T-cell (primary cell): ENCODE measurements at regions not wholly inside any gene's neighbourhood (a gene's known extent, or its start where the extent isn't known, plus 50 kb on each side); places are given as distances from the start of the nearest gene placed in this dataset.

Experiments
- ATAC-seq, 4 experiments: fragments of 200-7000 bp in 3 of 4; fragments of 150-1000 bp in 1 of 4; cut with Tn5 transposase; replicated peaks in 1 of 4; 1 replicate in 3 of 4; 2 replicates in 1 of 4; pipeline ENCODE4 v1.10.0; 2021; ENCODE audit warnings: moderate library complexity in 3 of 4, mild to moderate bottlenecking in 2 of 4, moderate number of reproducible peaks in 1 of 4
- CTCF ChIA-PET, 2 donors: fragments of 300-600 bp; sonication (Branson Sonifier 250); formaldehyde crosslinking; loops; one replicate each; lab custom pipeline; 2022; ENCODE audit warnings: antibody characterized with exemption in 2 of 2; lab: Charles Lee
- POLR2A ChIA-PET, 2 donors: fragments of 300-600 bp; sonication (Branson Sonifier 250); formaldehyde crosslinking; loops; one replicate each; lab custom pipeline; 2022; ENCODE audit warnings: antibody characterized with exemption in 2 of 2; lab: Charles Lee
- DNase-seq, 35 experiments: peaks; one replicate each; pipeline versions ENCODE4 v3.0.0 to v3.0.0-alpha.2; 2013 to 2023
- H3K27ac ChIP-seq: one replicate; pipeline ENCODE4 v1.5.1; 2013; ENCODE audit warnings: low read length
- H3K27me3 ChIP-seq, 2 experiments: replicated peaks in 1 of 2; 1 replicate in 1 of 2; 2 replicates in 1 of 2; pipeline versions ENCODE4 v1.6.1 to v1.7.0; 2013; ENCODE audit warnings: low read length in 1 of 2, mixed read lengths in 1 of 2; ENCODE audit not compliant: control insufficient read depth in 2 of 2, insufficient read depth in 2 of 2; ENCODE audit errors: extremely low read depth in 1 of 2
- H3K36me3 ChIP-seq, 2 donors: 1 replicate in 1 of 2; 2 replicates in 1 of 2; pipeline versions ENCODE4 v1.6.1 to v1.7.0; 2013; ENCODE audit warnings: low read length in 1 of 2; ENCODE audit not compliant: control insufficient read depth in 2 of 2, insufficient read depth in 1 of 2; ENCODE audit errors: extremely low read depth in 1 of 2
- H3K4me1 ChIP-seq, 2 experiments: 1 replicate in 1 of 2; 2 replicates in 1 of 2; pipeline versions ENCODE4 v1.6.1 to v1.7.0; 2013; ENCODE audit warnings: low read length in 2 of 2, mixed read lengths in 1 of 2; ENCODE audit not compliant: insufficient read depth in 2 of 2, control insufficient read depth in 1 of 2; ENCODE audit errors: extremely low read depth in 1 of 2
- H3K4me3 ChIP-seq, 2 donors: 1 replicate in 1 of 2; 2 replicates in 1 of 2; pipeline versions ENCODE4 v1.5.1 to v1.7.0; 2013; ENCODE audit warnings: mild to moderate bottlenecking in 2 of 2, low read length in 1 of 2, moderate library complexity in 1 of 2; ENCODE audit not compliant: control insufficient read depth in 1 of 2; ENCODE audit errors: extremely low read depth in 1 of 2
- H3K9me3 ChIP-seq: 2 replicates; pipeline ENCODE4 v1.7.0; 2013
- H3K27ac Mint-ChIP-seq, 2 donors: one replicate each; pipeline ENCODE4 v1.8.0; 2020 to 2021; ENCODE audit warnings: mild to moderate bottlenecking in 2 of 2, mixed read lengths in 2 of 2
- H3K27me3 Mint-ChIP-seq, 2 donors: one replicate each; pipeline ENCODE4 v1.8.0; 2021 to 2022; ENCODE audit warnings: mixed read lengths in 2 of 2
- H3K36me3 Mint-ChIP-seq: one replicate; pipeline ENCODE4 v1.8.0; 2021; ENCODE audit warnings: mixed read lengths
- H3K4me1 Mint-ChIP-seq, 3 donors: one replicate each; pipeline ENCODE4 v1.8.0; 2020 to 2022; ENCODE audit warnings: mixed read lengths in 3 of 3, mild to moderate bottlenecking in 1 of 3
- H3K4me3 Mint-ChIP-seq, 3 donors: one replicate each; pipeline ENCODE4 v1.8.0; 2020 to 2022; ENCODE audit warnings: mild to moderate bottlenecking in 3 of 3, mixed read lengths in 3 of 3, moderate library complexity in 3 of 3
- H3K9me3 Mint-ChIP-seq, 3 donors: one replicate each; pipeline ENCODE4 v1.8.0; 2020 to 2022; ENCODE audit warnings: mixed read lengths in 3 of 3
- whole genome bisulfite sequencing: methylation state at CpG from one replicate; pipeline ENCODE4 v1.1.5; 2013; ENCODE audit warnings: missing lambda C conversion rate; ENCODE audit not compliant: insufficient coverage; 5-methylcytosine and 5-hydroxymethylcytosine counted together

DNA sequence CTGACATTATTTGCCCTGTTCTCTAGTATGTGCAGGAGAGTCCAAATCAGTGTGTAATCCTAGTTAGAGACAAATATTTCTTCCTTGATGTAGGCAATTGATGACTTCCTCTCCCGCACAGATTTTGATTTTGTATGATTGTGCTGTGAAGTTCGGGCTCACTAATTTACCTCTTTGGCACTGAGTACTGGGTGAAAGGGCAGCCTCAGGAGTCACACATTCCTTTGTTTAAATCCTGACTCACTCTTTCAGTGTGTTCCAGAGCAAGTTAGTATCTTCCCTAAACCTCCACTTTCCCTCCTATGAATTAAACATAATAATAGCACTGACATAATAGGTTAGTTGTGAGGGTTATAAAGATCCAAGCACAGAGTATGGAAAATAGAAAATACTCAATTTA lies 269.7 kb downstream of the ISL1 start:
- no peak for ATAC-seq
- Histone ChIP-seq H3K36me3 (no peaks in the 10 kb centered on the region), H3K27ac (no peak overlapping the region), H3K9me3 (no peaks in the 10 kb centered on the region), H3K4me1 (no peaks in the 10 kb centered on the region), H3K27me3 (no peaks in the 10 kb centered on the region), H3K4me3 (no peak overlapping the region)
- Mint-ChIP-seq H3K4me3 (no peak overlapping the region), H3K9me3 (peaks cover 7 to 10% (median 9%) of the 10 kb centered on the region in 3 donors), H3K36me3 (no peaks in the 10 kb centered on the region), H3K27me3 (no peaks in the 10 kb centered on the region), H3K4me1 (no peaks in the 10 kb centered on the region), H3K27ac (no peak overlapping the region)
- CTCF ChIA-PET: no interaction called here
- WGBS: no CpG with 5 or more reads among the region's 2 CpGs
- no peak for DNase-seq
- POLR2A ChIA-PET: no interaction called here

DNA sequence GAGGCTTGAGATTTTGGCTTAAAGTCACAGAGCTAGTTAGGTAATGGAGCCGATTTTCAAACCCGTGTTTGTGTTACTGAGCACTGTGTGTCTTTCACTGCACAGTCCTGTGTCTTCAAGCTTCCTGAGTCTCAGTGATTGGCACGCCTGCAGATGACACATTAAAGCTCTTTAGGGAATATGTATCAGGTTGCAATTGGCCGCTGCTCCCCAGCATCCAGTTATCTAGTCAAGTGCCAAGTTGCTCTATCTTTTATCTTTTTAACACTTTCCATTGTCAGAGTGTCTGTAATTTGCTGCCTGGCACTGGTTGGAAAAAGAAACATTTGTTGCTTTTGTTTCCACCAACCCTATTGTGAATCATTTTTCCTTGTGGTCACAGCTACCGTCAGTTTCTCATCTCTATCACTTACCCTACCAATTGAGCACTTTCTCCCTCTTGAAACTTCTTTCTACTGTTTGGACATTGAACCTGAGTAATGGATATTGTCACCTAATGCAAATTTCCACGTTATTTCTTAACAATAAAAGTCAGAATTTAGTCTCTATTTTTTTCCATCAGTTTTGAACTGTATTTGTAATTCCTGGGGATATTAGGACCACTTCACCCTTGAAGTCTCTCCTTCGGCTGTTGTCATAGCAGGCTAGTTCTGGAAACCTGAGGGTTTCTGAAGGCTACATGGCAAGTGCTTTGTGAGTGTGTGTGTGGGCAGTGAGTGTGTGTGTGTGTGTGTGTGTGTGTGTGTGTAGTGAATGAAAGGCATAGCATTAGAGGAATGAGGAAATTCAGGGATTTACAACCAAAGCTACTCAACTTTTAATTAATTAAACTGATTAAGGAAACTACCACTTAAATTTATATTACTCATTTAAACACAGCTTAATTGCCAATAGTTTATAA lies 274.3 kb downstream of the ISL1 start:
- Mint-ChIP-seq H3K4me1 (no peaks in the 10 kb centered on the region), H3K36me3 (no peaks in the 10 kb centered on the region), H3K9me3 (peaks cover 7 to 12% (median 7%) of the 10 kb centered on the region in 3 donors), H3K27me3 (no peaks in the 10 kb centered on the region), H3K27ac (no peak overlapping the region), H3K4me3 (no peak overlapping the region)
- H3K27ac ChIP-seq: no peak overlapping the region
- ChIA-PET CTCF (no interaction called here), POLR2A (interaction anchor here in 1 of 2 donors (0.6 kb wide), 1 partner anchor 404 kb away, joined by 3 read pairs; no protein-coding TSS in a partner anchor)
- 66% methylated on average over 5 of the region's 7 CpGs for WGBS
- DNase-seq (no peak), ATAC-seq (no peak)
- H3K27me3 ChIP-seq: no peaks in the 10 kb centered on the region
- H3K4me3 ChIP-seq: no peak overlapping the region
- H3K36me3 ChIP-seq: no peaks in the 10 kb centered on the region
- no peaks in the 10 kb centered on the region for H3K9me3 ChIP-seq
- no peaks in the 10 kb centered on the region for H3K4me1 ChIP-seq

DNA sequence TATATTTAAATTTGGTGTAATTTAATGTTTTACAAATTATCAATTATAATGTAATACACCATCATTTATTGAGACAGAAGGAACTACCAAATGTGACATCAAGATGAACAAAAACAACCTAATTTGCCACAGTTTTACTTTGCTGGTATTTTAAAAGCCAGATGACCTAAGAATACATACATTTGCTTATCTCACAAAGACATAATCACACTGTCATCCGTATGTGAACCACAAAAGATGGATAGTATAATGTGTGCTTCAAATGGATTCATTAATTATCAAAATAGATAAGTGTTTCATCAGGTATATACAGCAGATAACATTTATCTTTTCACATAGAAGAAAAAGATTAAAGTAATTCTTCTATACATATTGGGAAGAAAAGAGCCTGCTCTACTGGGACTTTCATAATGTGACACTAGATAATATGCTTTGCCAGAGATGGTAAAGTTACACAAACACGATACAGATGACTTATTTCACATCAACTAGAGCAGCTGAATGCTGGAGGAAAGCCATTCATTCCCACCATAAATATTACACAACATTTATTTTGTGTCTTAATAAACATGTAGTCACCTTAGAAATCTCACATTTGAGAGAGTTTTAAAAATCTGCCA lies 278.5 kb downstream of the ISL1 start:
- no peaks in the 10 kb centered on the region for H3K4me1 Mint-ChIP-seq
- Histone ChIP-seq H3K4me1 (no peaks in the 10 kb centered on the region), H3K27ac (no peak overlapping the region), H3K4me3 (no peak overlapping the region), H3K27me3 (no peaks in the 10 kb centered on the region), H3K36me3 (no peaks in the 10 kb centered on the region), H3K9me3 (no peaks in the 10 kb centered on the region)
- no peaks in the 10 kb centered on the region for H3K27me3 Mint-ChIP-seq
- H3K27ac Mint-ChIP-seq: no peak overlapping the region
- ChIA-PET POLR2A (no interaction called here), CTCF (no interaction called here)
- H3K4me3 Mint-ChIP-seq: no peak overlapping the region
- no peaks in the 10 kb centered on the region for H3K36me3 Mint-ChIP-seq
- H3K9me3 Mint-ChIP-seq: peaks cover 0 to 23% (median 13%) of the 10 kb centered on the region in 3 donors
- no peak for DNase-seq
- no CpG with 5 or more reads among the region's 2 CpGs for WGBS
- no peak for ATAC-seq

DNA sequence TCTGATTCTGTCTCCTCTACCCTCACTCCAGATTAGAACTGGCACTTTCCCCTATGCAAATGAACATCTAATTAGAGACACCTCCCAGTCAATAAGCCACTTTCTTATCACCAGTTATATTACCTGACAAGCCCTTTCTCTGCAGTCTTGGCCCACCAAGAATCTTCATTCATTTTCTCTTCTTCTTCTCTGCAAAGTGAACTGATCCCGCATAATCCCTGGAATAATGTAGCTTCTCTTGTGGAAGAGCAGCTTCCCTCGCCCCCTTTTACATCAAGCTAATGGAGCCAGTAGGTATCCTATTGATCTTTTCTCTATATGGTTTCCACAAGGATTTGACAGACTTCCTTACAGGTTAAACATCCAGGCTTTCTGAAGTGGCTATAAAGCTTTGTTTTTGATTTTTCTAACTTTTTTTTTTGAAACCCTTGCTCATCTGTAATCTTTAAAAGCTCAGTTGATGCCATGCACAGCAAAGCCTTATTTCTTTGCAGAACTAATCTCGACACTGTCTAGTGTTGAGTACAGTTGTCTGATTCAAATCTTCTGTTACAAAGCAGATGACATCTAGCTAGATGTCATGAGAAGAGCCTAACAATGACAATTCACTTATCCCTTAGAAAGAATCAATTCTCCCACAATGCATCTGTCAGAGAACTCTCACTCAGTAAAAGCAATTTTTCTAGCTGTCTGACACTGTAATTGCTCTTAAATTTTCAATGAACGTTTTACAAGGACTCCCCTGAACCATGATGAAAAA lies 281.4 kb downstream of the ISL1 start:
- H3K9me3 Mint-ChIP-seq: peaks cover 0 to 17% (median 13%) of the 10 kb centered on the region in 3 donors
- H3K27me3 ChIP-seq: no peaks in the 10 kb centered on the region

DNA sequence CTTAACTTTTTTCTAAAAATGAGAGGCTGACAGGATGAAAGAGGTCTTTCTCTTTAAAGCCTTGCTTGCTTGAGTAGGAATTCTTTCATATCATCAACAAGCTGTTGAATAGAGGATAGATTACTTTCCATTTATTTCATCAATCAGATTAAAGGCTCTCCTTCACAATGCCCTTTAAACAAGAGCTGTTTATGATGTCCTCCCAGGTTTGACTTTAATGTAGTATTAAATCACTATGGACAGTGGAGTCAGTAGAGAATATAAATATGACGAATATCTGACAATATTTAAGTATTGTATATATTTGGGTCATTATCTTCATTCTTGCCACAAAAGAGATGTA lies 282.0 kb downstream of the ISL1 start:
- H3K9me3 Mint-ChIP-seq: peaks cover 0 to 16% (median 13%) of the 10 kb centered on the region in 3 donors
- POLR2A ChIA-PET: no interaction called here
- no CpG with 5 or more reads among the region's 1 CpG for WGBS

More for the DNA sequence above, 281.4 kb downstream of the ISL1 start:
- Histone ChIP-seq H3K36me3 (no peaks in the 10 kb centered on the region), H3K9me3 (no peaks in the 10 kb centered on the region), H3K4me3 (no peak overlapping the region), H3K4me1 (no peaks in the 10 kb centered on the region), H3K27ac (no peak overlapping the region)
- Mint-ChIP-seq H3K36me3 (no peaks in the 10 kb centered on the region), H3K27ac (no peak overlapping the region), H3K4me1 (no peaks in the 10 kb centered on the region), H3K4me3 (no peak overlapping the region), H3K27me3 (no peaks in the 10 kb centered on the region)
- POLR2A ChIA-PET: no interaction called here
- 80% methylated on average over 2 of the region's 4 CpGs for WGBS
- DNase-seq: no peak
- CTCF ChIA-PET: interaction anchor here in 1 of 2 donors (0.6 kb wide), 1 partner anchor 14 kb away, joined by 3 read pairs; no protein-coding TSS in a partner anchor
- no peak for ATAC-seq

DNA sequence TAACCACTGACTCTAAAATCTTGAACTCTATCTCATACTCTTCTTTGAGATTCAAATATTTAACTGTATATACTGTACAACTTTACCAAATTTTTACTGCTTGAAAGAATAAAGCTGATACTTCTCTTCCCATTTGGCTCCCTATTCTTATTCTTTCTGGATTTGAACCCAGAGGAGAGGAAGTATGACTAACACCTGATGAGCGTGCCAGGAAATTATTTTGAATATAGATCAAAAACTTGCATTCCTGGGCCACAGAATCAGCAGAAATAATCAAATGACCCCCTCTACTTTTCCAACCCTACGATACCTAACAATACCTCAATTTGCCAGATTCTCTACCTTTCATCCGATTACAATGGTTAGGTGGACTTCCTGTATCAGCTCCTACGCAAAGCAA lies 285.8 kb downstream of the ISL1 start:
- H3K27ac Mint-ChIP-seq: no peak overlapping the region
- no peak overlapping the region for H3K27ac ChIP-seq

More for the DNA sequence above, 282.0 kb downstream of the ISL1 start:
- H3K27ac ChIP-seq: no peak overlapping the region
- no peaks in the 10 kb centered on the region for H3K27me3 ChIP-seq
- H3K9me3 ChIP-seq: no peaks in the 10 kb centered on the region
- CTCF ChIA-PET: interaction anchor here in 1 of 2 donors (0.6 kb wide), 1 partner anchor 13 kb away, joined by 3 read pairs; no protein-coding TSS in a partner anchor
- DNase-seq: no peak
- no peaks in the 10 kb centered on the region for H3K36me3 Mint-ChIP-seq
- H3K4me1 Mint-ChIP-seq: no peaks in the 10 kb centered on the region
- H3K36me3 ChIP-seq: no peaks in the 10 kb centered on the region
- no peak overlapping the region for H3K4me3 ChIP-seq
- ATAC-seq: no peak
- H3K4me1 ChIP-seq: no peaks in the 10 kb centered on the region
- no peaks in the 10 kb centered on the region for H3K27me3 Mint-ChIP-seq
- no peak overlapping the region for H3K27ac Mint-ChIP-seq
- H3K4me3 Mint-ChIP-seq: no peak overlapping the region

More for the DNA sequence above, 285.8 kb downstream of the ISL1 start:
- no peaks in the 10 kb centered on the region for H3K4me1 Mint-ChIP-seq
- no peak for DNase-seq
- H3K9me3 Mint-ChIP-seq: peaks cover 13 to 23% (median 20%) of the 10 kb centered on the region in 3 donors
- H3K4me3 Mint-ChIP-seq: no peak overlapping the region
- WGBS: 80% methylated on average over 3 of the region's 4 CpGs
- H3K9me3 ChIP-seq: no peaks in the 10 kb centered on the region
- no peaks in the 10 kb centered on the region for H3K36me3 Mint-ChIP-seq
- H3K36me3 ChIP-seq: no peaks in the 10 kb centered on the region
- no peaks in the 10 kb centered on the region for H3K27me3 ChIP-seq
- ATAC-seq: no peak
- CTCF ChIA-PET: no interaction called here
- H3K4me1 ChIP-seq: no peaks in the 10 kb centered on the region
- POLR2A ChIA-PET: no interaction called here
- H3K4me3 ChIP-seq: no peak overlapping the region
- H3K27me3 Mint-ChIP-seq: no peaks in the 10 kb centered on the region
